COLO668 (cell line): ENCODE measurements at regions not wholly inside any gene's neighbourhood (a gene's known extent, or its start where the extent isn't known, plus 50 kb on each side); places are given as distances from the start of the nearest gene placed in this dataset.
"Not testable (repeated sequence)": the region's sequence is repeated elsewhere in the genome, so short reads cannot be mapped to it uniquely, and the experiment has no call there.

Experiments used
- DNase-seq: peaks from one replicate; lab custom pipeline; 2025; ENCODE audit not compliant: unreplicated experiment; lab: John Stamatoyannopoulos, UW

- no peak for DNase-seq
Measured at GRCh38 chr6:121901432-121901831, 466.0 kb downstream of the GJA1 start.

GRCh38 chr6:121904559-121904958 is 469.1 kb downstream of the GJA1 start:
- no peak for DNase-seq

GRCh38 chr6:121912905-121913304 is 477.5 kb downstream of the GJA1 start:
- no peak for DNase-seq

- no peak for DNase-seq
Measured at GRCh38 chr6:121917263-121917829, 481.9 kb downstream of the GJA1 start.

- DNase-seq: no peak
Measured at GRCh38 chr6:121917834-121918559, 481.5 kb upstream of the HSF2 start.

- DNase-seq: no peak
Measured at GRCh38 chr6:121920616-121921015, 478.8 kb upstream of the HSF2 start.

- no peak for DNase-seq
Measured at GRCh38 chr6:121925024-121925423, 474.4 kb upstream of the HSF2 start.

- DNase-seq: no peak
Measured at GRCh38 chr6:121925534-121926255, 473.8 kb upstream of the HSF2 start.

- DNase-seq: no peak
Measured at GRCh38 chr6:121929301-121929700, 470.2 kb upstream of the HSF2 start.

GRCh38 chr6:121932076-121932991 is 467.1 kb upstream of the HSF2 start:
- no peak for DNase-seq

GRCh38 chr6:121934451-121934850 is 465.0 kb upstream of the HSF2 start:
- no peak for DNase-seq

- DNase-seq: no peak
Measured at GRCh38 chr6:121940728-121941127, 458.7 kb upstream of the HSF2 start.

- no peak for DNase-seq
Measured at GRCh38 chr6:121944354-121944753, 455.1 kb upstream of the HSF2 start.

GRCh38 chr6:121951123-121951522 is 448.3 kb upstream of the HSF2 start:
- no peak for DNase-seq

GRCh38 chr6:121951918-121952379 is 447.5 kb upstream of the HSF2 start:
- DNase-seq: no peak

GRCh38 chr6:121955401-121955800 is 444.1 kb upstream of the HSF2 start:
- DNase-seq: not testable (repeated sequence)

- no peak for DNase-seq
Measured at GRCh38 chr6:121956782-121957181, 442.7 kb upstream of the HSF2 start.

GRCh38 chr6:121959501-121959900 is 440.0 kb upstream of the HSF2 start:
- no peak for DNase-seq

GRCh38 chr6:121961619-121962125 is 437.8 kb upstream of the HSF2 start:
- no peak for DNase-seq

GRCh38 chr6:121963826-121964225 is 435.6 kb upstream of the HSF2 start:
- no peak for DNase-seq

- DNase-seq: no peak
Measured at GRCh38 chr6:121965739-121966138, 433.7 kb upstream of the HSF2 start.
